WTC11 (cell line): ENCODE measurements at regions not wholly inside any gene's neighbourhood (a gene's known extent, or its start where the extent isn't known, plus 50 kb on each side); places are given as distances from the start of the nearest gene placed in this dataset.
A peak's percentile ranks its signal among the peaks of the same experiment; 100 is the strongest.
"Not testable (repeated sequence)": the region's sequence is repeated elsewhere in the genome, so short reads cannot be mapped to it uniquely, and the experiment has no call there.

Source experiments
- ATAC-seq: fragments of 200-7000 bp; cut with Tn5 transposase; 2 replicates; pipeline ENCODE4 v1.10.0; 2021; ENCODE audit warnings: mild to moderate bottlenecking, moderate library complexity
- CTCF ChIA-PET: fragments of 300-600 bp; sonication (Branson Sonifier 250); formaldehyde crosslinking; loops from one replicate; lab custom pipeline; 2021; ENCODE audit warnings: antibody characterized with exemption; lab: Charles Lee
- POLR2A ChIA-PET: fragments of 350-600 bp; sonication (Branson Sonifier 250); formaldehyde crosslinking; loops from one replicate; lab custom pipeline; 2021; ENCODE audit warnings: antibody characterized with exemption; lab: Charles Lee
- DNase-seq: peaks from one replicate; pipeline ENCODE4 v3.0.0; 2021; ENCODE audit warnings: low spot score
- H3K27ac Mint-ChIP-seq: 2 replicates; pipeline ENCODE4 v1.8.0; 2021; ENCODE audit warnings: mixed read lengths
- H3K27me3 Mint-ChIP-seq: 2 replicates; pipeline ENCODE4 v1.8.0; 2021; ENCODE audit warnings: low read depth, mild to moderate bottlenecking, moderate library complexity, mixed read lengths
- H3K36me3 Mint-ChIP-seq: 2 replicates; pipeline ENCODE4 v1.8.0; 2021; ENCODE audit warnings: mixed read lengths
- H3K4me1 Mint-ChIP-seq: 2 replicates; pipeline ENCODE4 v1.8.0; 2022; ENCODE audit warnings: mixed read lengths
- H3K4me3 Mint-ChIP-seq: 2 replicates; pipeline ENCODE4 v1.8.0; 2021; ENCODE audit warnings: mild to moderate bottlenecking, moderate library complexity, mixed read lengths
- H3K9me3 Mint-ChIP-seq: 2 replicates; pipeline ENCODE4 v1.8.0; 2021; ENCODE audit warnings: mixed read lengths
- AFF4 ChIP-seq: sonication (generic); formaldehyde crosslinking; IDR thresholded peaks from 2 replicates; pipeline ENCODE4 v1.8.1; 2023; ENCODE audit warnings: mild to moderate bottlenecking, missing genetic modification reagents, borderline replicate concordance
- ATF6 ChIP-seq: sonication (generic); formaldehyde crosslinking; IDR thresholded peaks from 2 replicates; pipeline ENCODE4 v1.8.1; 2023; ENCODE audit warnings: mild to moderate bottlenecking, missing genetic modification reagents
- EMX1 ChIP-seq: fragments of 250-450 bp; sonication (Bioruptor Pico); IDR thresholded peaks from 2 replicates; pipeline ENCODE4 v1.8.0; 2021; ENCODE audit warnings: mild to moderate bottlenecking
- GABPB1 ChIP-seq: sonication (generic); formaldehyde crosslinking; IDR thresholded peaks from 2 replicates; pipeline ENCODE4 v1.8.1; 2023; ENCODE audit warnings: mild to moderate bottlenecking, missing genetic modification reagents
- MYBL2 ChIP-seq: sonication (generic); formaldehyde crosslinking; IDR thresholded peaks from 2 replicates; pipeline ENCODE4 v1.8.1; 2023; ENCODE audit warnings: mild to moderate bottlenecking, moderate library complexity, missing genetic modification reagents
- RORB ChIP-seq: fragments of 250-450 bp; sonication (Bioruptor Pico); IDR thresholded peaks from 2 replicates; pipeline ENCODE4 v1.9.0; 2021; ENCODE audit warnings: mild to moderate bottlenecking
- SMAD4 ChIP-seq: sonication (generic); formaldehyde crosslinking; IDR thresholded peaks from 2 replicates; pipeline ENCODE4 v1.8.0; 2022; ENCODE audit warnings: mild to moderate bottlenecking, missing genetic modification reagents
- USF2 ChIP-seq: sonication (generic); formaldehyde crosslinking; IDR thresholded peaks from 2 replicates; pipeline ENCODE4 v1.8.1; 2023; ENCODE audit warnings: mild to moderate bottlenecking, missing genetic modification reagents, moderate library complexity
- ZBTB21 ChIP-seq: sonication (generic); formaldehyde crosslinking; IDR thresholded peaks from 2 replicates; pipeline ENCODE4 v1.8.1; 2023; ENCODE audit warnings: mild to moderate bottlenecking, missing genetic modification reagents, borderline replicate concordance
- ZNF138 ChIP-seq: sonication (generic); formaldehyde crosslinking; conservative IDR thresholded peaks from 2 replicates; pipeline ENCODE4 v1.8.1; 2022; ENCODE audit warnings: mild to moderate bottlenecking, moderate library complexity, missing genetic modification reagents
- ZNF512 ChIP-seq: sonication (generic); formaldehyde crosslinking; IDR thresholded peaks from 2 replicates; pipeline ENCODE4 v1.8.1; 2022; ENCODE audit warnings: missing genetic modification reagents, borderline replicate concordance

- TF ChIP-seq RORB (CRISPR knock-in tag) (no peak), EMX1 (CRISPR knock-in tag) (no peak), ZBTB21 (no peak), USF2 (no peak), MYBL2 (no peak)
Observed at GRCh38 chr21:15209224-15209623, 144.4 kb upstream of the NRIP1 start (continued).

GRCh38 chr21:15210235-15210678, 145.5 kb upstream of the NRIP1 start:
- no peaks in the 10 kb centered on the region for H3K36me3 Mint-ChIP-seq
- no peak for ATAC-seq
- H3K4me1 Mint-ChIP-seq, result peaks cover 5% of the 10 kb centered on the region
- TF ChIP-seq AFF4 (CRISPR knock-in tag), result no peak
- TF ChIP-seq GABPB1 (CRISPR knock-in tag), result peak; percentile 71
- no peak for TF ChIP-seq EMX1 (CRISPR knock-in tag)
- TF ChIP-seq, all 79 proteins: peak for 1
- ChIA-PET CTCF (interaction anchor here (1.2 kb wide), 1 partner anchor 343 kb away, joined by 4 read pairs; no protein-coding TSS in a partner anchor), POLR2A (no interaction called here)
- no peak overlapping the region for H3K4me3 Mint-ChIP-seq
- H3K9me3 Mint-ChIP-seq, result no peaks in the 10 kb centered on the region
- H3K27ac Mint-ChIP-seq, result no peak overlapping the region
- no peak for DNase-seq
- H3K27me3 Mint-ChIP-seq, result no peaks in the 10 kb centered on the region; the same call in 1 of the 2 replicates

GRCh38 chr21:15211491-15212133, 146.8 kb upstream of the NRIP1 start:
- Mint-ChIP-seq H3K4me3 (no peak overlapping the region), H3K9me3 (no peaks in the 10 kb centered on the region), H3K27me3 (no peaks in the 10 kb centered on the region; the same call in 1 of the 2 replicates), H3K36me3 (no peaks in the 10 kb centered on the region), H3K4me1 (peaks cover 5% of the 10 kb centered on the region), H3K27ac (no peak overlapping the region)
- ATAC-seq (no peak), DNase-seq (no peak)
- ChIA-PET CTCF (no interaction called here), POLR2A (no interaction called here)
- TF ChIP-seq ZNF512 (CRISPR knock-in tag) (no peak), GABPB1 (CRISPR knock-in tag) (peak; percentile 85)

- Mint-ChIP-seq H3K27me3 (no peaks in the 10 kb centered on the region; the same call in 1 of the 2 replicates), H3K4me3 (no peak overlapping the region), H3K4me1 (peaks cover 5% of the 10 kb centered on the region), H3K27ac (no peak overlapping the region), H3K9me3 (no peaks in the 10 kb centered on the region), H3K36me3 (no peaks in the 10 kb centered on the region)
- DNase-seq, result no peak
- TF ChIP-seq ZNF138 (CRISPR knock-in tag) (no peak), ATF6 (CRISPR knock-in tag) (no peak), SMAD4 (no peak)
- POLR2A ChIA-PET, result no interaction called here
- CTCF ChIA-PET, result no interaction called here
- ATAC-seq, result no peak
Observed at GRCh38 chr21:15212206-15212605, 147.4 kb upstream of the NRIP1 start.

GRCh38 chr21:15218476-15218875, 153.7 kb upstream of the NRIP1 start:
- H3K4me1 Mint-ChIP-seq, result peaks cover 22% of the 10 kb centered on the region
- H3K9me3 Mint-ChIP-seq, H3K36me3 Mint-ChIP-seq, ATAC-seq, H3K4me3 Mint-ChIP-seq, H3K27ac Mint-ChIP-seq, POLR2A ChIA-PET, DNase-seq: not testable (repeated sequence)
- CTCF ChIA-PET, result interaction anchor here (1.0 kb wide), 1 partner anchor 264 kb away, joined by 3 read pairs; no protein-coding TSS in a partner anchor
- peaks cover 36% of the 10 kb centered on the region for H3K27me3 Mint-ChIP-seq
